H9 (cell line): ENCODE measurements at regions not wholly inside any gene's neighbourhood (a gene's known extent, or its start where the extent isn't known, plus 50 kb on each side); places are given as distances from the start of the nearest gene placed in this dataset.

Experiments used
- DNase-seq: peaks from one replicate; pipeline ENCODE4 v3.0.0-alpha.2; 2017
- H2AFZ ChIP-seq: one replicate; pipeline ENCODE4 v1.6.1; 2013; ENCODE audit warnings: mild to moderate bottlenecking, low read length, control low read depth, moderate library complexity
- H2AK5ac ChIP-seq: 2 replicates; pipeline ENCODE4 v1.6.1; 2013; ENCODE audit warnings: low read length, control low read depth, mixed read lengths; ENCODE audit not compliant: insufficient read length
- H2BK120ac ChIP-seq: one replicate; pipeline ENCODE4 v1.6.1; 2013; ENCODE audit warnings: low read depth, mild to moderate bottlenecking, low read length, control low read depth, inconsistent platforms; ENCODE audit not compliant: poor library complexity, severe bottlenecking
- H2BK12ac ChIP-seq: 2 replicates; pipeline ENCODE4 v1.6.1; 2013; ENCODE audit warnings: low read length, control low read depth, mixed read lengths, low read depth; ENCODE audit not compliant: insufficient read length
- H2BK15ac ChIP-seq: 2 replicates; pipeline ENCODE4 v1.6.1; 2013; ENCODE audit warnings: low read depth, low read length, control low read depth
- H2BK20ac ChIP-seq: one replicate; pipeline ENCODE4 v1.6.1; 2013; ENCODE audit warnings: low read depth, mild to moderate bottlenecking, low read length, control low read depth, inconsistent platforms; ENCODE audit not compliant: poor library complexity, severe bottlenecking
- H2BK5ac ChIP-seq: 2 replicates; pipeline ENCODE4 v1.6.1; 2013; ENCODE audit warnings: low read length, control low read depth, mixed read lengths; ENCODE audit not compliant: insufficient read length
- H3K14ac ChIP-seq: 2 replicates; pipeline ENCODE4 v1.6.1; 2013; ENCODE audit warnings: low read length, control low read depth; ENCODE audit not compliant: insufficient read depth
- H3K18ac ChIP-seq: 2 replicates; pipeline ENCODE4 v1.6.1; 2013; ENCODE audit warnings: low read depth, mild to moderate bottlenecking, mixed read lengths, low read length, control low read depth; ENCODE audit not compliant: insufficient read length
- H3K23ac ChIP-seq: 2 replicates; pipeline ENCODE4 v1.6.1; 2013; ENCODE audit warnings: low read length, control low read depth, mixed read lengths, low read depth; ENCODE audit not compliant: insufficient read length
- H3K23me2 ChIP-seq: 2 replicates; pipeline ENCODE4 v1.6.1; 2013; ENCODE audit warnings: low read depth, mild to moderate bottlenecking, mixed read lengths, low read length, control low read depth; ENCODE audit not compliant: insufficient read length, poor library complexity, severe bottlenecking
- H3K27ac ChIP-seq: 2 replicates; pipeline ENCODE4 v1.5.1; 2013; ENCODE audit warnings: low read length, control low read depth, mixed read lengths, low read depth; ENCODE audit not compliant: insufficient read length
- H3K27me3 ChIP-seq: 2 replicates; pipeline ENCODE4 v1.6.1; 2013; ENCODE audit warnings: low read length, control low read depth, inconsistent platforms; ENCODE audit not compliant: insufficient read depth
- H3K4ac ChIP-seq: 2 replicates; pipeline ENCODE4 v1.6.1; 2013; ENCODE audit warnings: low read depth, mild to moderate bottlenecking, control low read depth, inconsistent platforms, low read length, moderate library complexity
- H3K4me1 ChIP-seq: 2 replicates; pipeline ENCODE4 v1.6.1; 2013; ENCODE audit warnings: low read length, control low read depth, inconsistent platforms; ENCODE audit not compliant: insufficient read depth
- H3K4me2 ChIP-seq: 2 replicates; pipeline ENCODE4 v1.6.1; 2013; ENCODE audit warnings: low read length, control low read depth, mixed read lengths; ENCODE audit not compliant: insufficient read length, insufficient read depth
- H3K56ac ChIP-seq: 2 replicates; pipeline ENCODE4 v1.6.1; 2013; ENCODE audit warnings: low read depth, mild to moderate bottlenecking, mixed read lengths, low read length, control low read depth; ENCODE audit not compliant: insufficient read length
- H3K79me1 ChIP-seq: 2 replicates; pipeline ENCODE4 v1.6.1; 2013; ENCODE audit warnings: low read depth, mild to moderate bottlenecking, moderate library complexity, low read length, control low read depth, inconsistent platforms; ENCODE audit not compliant: insufficient read depth, poor library complexity, severe bottlenecking
- H3K79me2 ChIP-seq: 2 replicates; pipeline ENCODE4 v1.6.1; 2013; ENCODE audit warnings: low read length, control low read depth, inconsistent platforms; ENCODE audit not compliant: insufficient read depth
- H3K9ac ChIP-seq: 2 replicates; pipeline ENCODE4 v1.6.1; 2013; ENCODE audit warnings: low read length, control low read depth, mixed read lengths; ENCODE audit not compliant: insufficient read length; ENCODE audit errors: extremely low read depth
- H3K9me3 ChIP-seq: one replicate; pipeline ENCODE4 v1.6.1; 2013; ENCODE audit warnings: low read depth, low read length, inconsistent platforms; ENCODE audit not compliant: control insufficient read depth
- H3T11ph ChIP-seq: one replicate; pipeline ENCODE4 v1.6.1; 2013; ENCODE audit warnings: mild to moderate bottlenecking, low read length, control low read depth, inconsistent platforms
- H4K20me1 ChIP-seq: one replicate; pipeline ENCODE4 v1.6.1; 2013; ENCODE audit not compliant: control insufficient read depth, insufficient read length, insufficient read depth
- H4K5ac ChIP-seq: 2 replicates; pipeline ENCODE4 v1.6.1; 2013; ENCODE audit warnings: low read depth, mild to moderate bottlenecking, mixed read lengths, low read length, control low read depth; ENCODE audit not compliant: insufficient read length
- H4K8ac ChIP-seq: replicated peaks from 2 replicates; pipeline ENCODE4 v1.6.1; 2013; ENCODE audit warnings: low read length, control low read depth, mixed read lengths, low read depth; ENCODE audit not compliant: insufficient read length
- H4K91ac ChIP-seq: 2 replicates; pipeline ENCODE4 v1.6.1; 2013; ENCODE audit warnings: low read depth, mild to moderate bottlenecking, moderate library complexity, mixed read lengths, low read length, control low read depth; ENCODE audit not compliant: insufficient read length
- H3K27ac Mint-ChIP-seq, 3 experiments: 2 replicates in 2 of 3; 3 replicates in 1 of 3; pipeline ENCODE4 v1.8.0; 2020 to 2021; ENCODE audit warnings: mixed read lengths in 3 of 3, mild to moderate bottlenecking in 1 of 3, moderate library complexity in 1 of 3
- H3K27me3 Mint-ChIP-seq: 2 replicates; pipeline ENCODE4 v1.8.0; 2021; ENCODE audit warnings: low read depth, mild to moderate bottlenecking, moderate library complexity, mixed read lengths
- H3K36me3 Mint-ChIP-seq, 3 experiments: 2 replicates in 2 of 3; 3 replicates in 1 of 3; pipeline ENCODE4 v1.8.0; 2020 to 2021; ENCODE audit warnings: low read depth in 3 of 3, mixed read lengths in 3 of 3; ENCODE audit not compliant: insufficient read depth in 1 of 3
- H3K4me1 Mint-ChIP-seq, 2 experiments: 2 replicates each; pipeline ENCODE4 v1.8.0; 2020; ENCODE audit warnings: mixed read lengths in 2 of 2
- H3K4me3 Mint-ChIP-seq, 2 experiments: 2 replicates in 1 of 2; 3 replicates in 1 of 2; pipeline ENCODE4 v1.8.0; 2020 to 2021; ENCODE audit warnings: mild to moderate bottlenecking in 2 of 2, mixed read lengths in 2 of 2, moderate library complexity in 1 of 2
- H3K9me3 Mint-ChIP-seq, 2 experiments: 2 replicates in 1 of 2; 3 replicates in 1 of 2; pipeline ENCODE4 v1.8.0; 2020; ENCODE audit warnings: mild to moderate bottlenecking in 2 of 2, mixed read lengths in 2 of 2, moderate library complexity in 1 of 2
- CTCF ChIP-seq: fragments of 200-600 bp; sonication (generic); conservative IDR thresholded peaks from 3 replicates; pipeline ENCODE4 v1.8.0; 2021; ENCODE audit warnings: antibody characterized with exemption, mild to moderate bottlenecking
- WGBS: extraction: QIAGEN DNeasy Blood & Tissue Kit; methylation state at CpG from one replicate; pipeline ENCODE4 v1.1.7; 2013; ENCODE audit warnings: missing lambda C conversion rate, low lambda C conversion rate, mixed read lengths; ENCODE audit not compliant: insufficient read length; ENCODE audit errors: extremely low coverage; 5-methylcytosine and 5-hydroxymethylcytosine counted together

GRCh38 chr13:40238761-40239160 lies 427.7 kb downstream of the FOXO1 start:
- no peak overlapping the region for H4K8ac ChIP-seq
- H3K4me1 Mint-ChIP-seq, result no peaks in the 10 kb centered on the region
- no peak overlapping the region for H3K18ac ChIP-seq
- H3K4ac ChIP-seq, result no peak overlapping the region
- H4K5ac ChIP-seq, result no peak overlapping the region
- WGBS, result no CpG with 5 or more reads among the region's 3 CpGs
- no peak overlapping the region for H3K14ac ChIP-seq
- H3K56ac ChIP-seq, result no peak overlapping the region
- H2BK20ac ChIP-seq, result no peak overlapping the region
- H2BK12ac ChIP-seq, result no peak overlapping the region
- TF ChIP-seq CTCF, result no peak
- DNase-seq, result no peak
- no peak overlapping the region for H3K23ac ChIP-seq
- no peaks in the 10 kb centered on the region for H3K27me3 ChIP-seq
- H3K9ac ChIP-seq, result no peak overlapping the region
- H2AK5ac ChIP-seq, result no peak overlapping the region
- H3K79me1 ChIP-seq, result no peaks in the 10 kb centered on the region
- no peak overlapping the region for H4K91ac ChIP-seq
- H3K27ac ChIP-seq, result no peak overlapping the region
- H3K4me1 ChIP-seq, result no peaks in the 10 kb centered on the region
- H3K9me3 Mint-ChIP-seq, result no peaks in the 10 kb centered on the region
- H2BK5ac ChIP-seq, result no peak overlapping the region
- H3K23me2 ChIP-seq, result no peaks in the 10 kb centered on the region
- no peaks in the 10 kb centered on the region for H3K9me3 ChIP-seq
- no peaks in the 10 kb centered on the region for H3K27me3 Mint-ChIP-seq
- no peak overlapping the region for H3T11ph ChIP-seq
- H3K79me2 ChIP-seq, result no peaks in the 10 kb centered on the region
- H3K27ac Mint-ChIP-seq, result no peak overlapping the region
- H3K36me3 Mint-ChIP-seq, result no peaks in the 10 kb centered on the region
- no peaks in the 10 kb centered on the region for H4K20me1 ChIP-seq
- no peak overlapping the region for H3K4me3 Mint-ChIP-seq
- no peak overlapping the region for H3K4me2 ChIP-seq
- H2AFZ ChIP-seq, result no peak overlapping the region
- no peak overlapping the region for H2BK120ac ChIP-seq
- no peak overlapping the region for H2BK15ac ChIP-seq
